Neutrophil (primary cell): ENCODE measurements at regions not wholly inside any gene's neighbourhood (a gene's known extent, or its start where the extent isn't known, plus 50 kb on each side); places are given as distances from the start of the nearest gene placed in this dataset.

Experiments
- H3K27ac ChIP-seq: fragments of 200-600 bp; sonication (generic); 2 replicates; pipeline ENCODE4 v1.5.1; 2016; ENCODE audit warnings: mild to moderate bottlenecking, moderate library complexity
- H3K27me3 ChIP-seq: fragments of 200-600 bp; sonication (generic); 2 replicates; pipeline ENCODE4 v1.6.0; 2016; ENCODE audit warnings: mild to moderate bottlenecking
- H3K36me3 ChIP-seq: fragments of 200-600 bp; sonication (generic); 2 replicates; pipeline ENCODE4 v1.5.1; 2017
- H3K4me1 ChIP-seq, 2 experiments: fragments of 200-600 bp in 1 of 2; sonication (generic) in 1 of 2; 1 replicate in 1 of 2; 2 replicates in 1 of 2; pipeline versions ENCODE4 v1.5.1 to v1.6.1; 2013 to 2016; ENCODE audit warnings: low read depth in 1 of 2, low read length in 1 of 2, mild to moderate bottlenecking in 1 of 2, moderate library complexity in 1 of 2; ENCODE audit not compliant: control insufficient read depth in 1 of 2, insufficient read depth in 1 of 2
- H3K4me3 ChIP-seq, 2 experiments: fragments of 200-600 bp in 1 of 2; sonication (generic) in 1 of 2; 1 replicate in 1 of 2; 2 replicates in 1 of 2; pipeline ENCODE4 v1.5.1; 2013 to 2016; ENCODE audit warnings: low read depth in 1 of 2, low read length in 1 of 2, mild to moderate bottlenecking in 1 of 2, moderate library complexity in 1 of 2
- H3K9me3 ChIP-seq: fragments of 200-600 bp; sonication (generic); 2 replicates; pipeline ENCODE4 v1.5.1; 2016
- CTCF ChIP-seq: fragments of 200-600 bp; sonication (generic); IDR thresholded peaks from 2 replicates; pipeline ENCODE4 v1.5.1; 2016; ENCODE audit warnings: antibody characterized with exemption

GRCh38 chr12:84070292-84070691, 842.3 kb downstream of the SLC6A15 start:
- no peak overlapping the region for H3K4me3 ChIP-seq
- no peaks in the 10 kb centered on the region for H3K27me3 ChIP-seq
- no peaks in the 10 kb centered on the region for H3K4me1 ChIP-seq
- no peak overlapping the region for H3K27ac ChIP-seq
- H3K36me3 ChIP-seq, result no peaks in the 10 kb centered on the region
- H3K9me3 ChIP-seq, result no peaks in the 10 kb centered on the region
- no peak for TF ChIP-seq CTCF

DNA sequence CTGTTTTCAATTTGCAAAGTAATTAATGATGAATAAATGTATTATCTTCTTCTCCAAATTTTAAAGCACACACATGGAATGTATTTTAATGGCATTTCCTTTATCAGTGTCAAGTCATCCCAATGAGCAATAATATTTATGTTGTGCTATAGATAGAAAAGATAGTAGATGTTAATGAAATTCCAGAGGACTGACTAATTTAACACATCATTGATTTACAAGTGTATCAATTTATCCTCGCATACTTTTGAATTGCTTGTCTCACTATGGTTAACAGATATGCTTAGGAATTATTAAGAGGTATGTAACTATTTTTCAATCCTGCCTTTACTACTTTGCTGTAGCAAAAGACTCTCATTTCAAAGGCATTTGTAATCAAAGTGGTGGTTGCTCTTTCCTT, 842.9 kb downstream of the SLC6A15 start:
- no peaks in the 10 kb centered on the region for H3K4me1 ChIP-seq
- no peaks in the 10 kb centered on the region for H3K9me3 ChIP-seq
- H3K27me3 ChIP-seq, result no peaks in the 10 kb centered on the region
- H3K36me3 ChIP-seq, result no peaks in the 10 kb centered on the region
- H3K27ac ChIP-seq, result no peak overlapping the region
- H3K4me3 ChIP-seq, result no peak overlapping the region
- TF ChIP-seq CTCF, result no peak

DNA sequence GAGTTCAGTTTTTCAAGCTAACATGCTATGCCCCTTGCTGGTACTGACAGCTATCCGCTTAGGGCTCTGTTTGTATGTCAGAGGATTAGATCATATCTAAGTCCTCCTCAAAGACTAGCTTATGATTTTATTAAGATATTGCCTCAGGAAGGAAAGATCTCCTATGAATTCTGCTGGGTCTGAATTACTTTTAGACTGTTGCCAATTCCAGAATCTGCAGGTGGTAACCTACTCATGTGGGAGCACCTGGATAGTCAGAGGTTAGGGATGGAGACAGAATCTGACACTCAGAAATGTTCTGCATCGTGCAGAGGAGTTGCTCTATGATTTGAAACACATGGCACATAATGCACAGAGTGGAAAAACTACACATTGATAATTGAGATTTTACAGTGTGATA, 843.4 kb downstream of the SLC6A15 start:
- no peaks in the 10 kb centered on the region for H3K27me3 ChIP-seq
- no peak overlapping the region for H3K4me3 ChIP-seq
- H3K27ac ChIP-seq, result no peak overlapping the region
- H3K9me3 ChIP-seq, result no peaks in the 10 kb centered on the region
- TF ChIP-seq CTCF, result no peak
- H3K4me1 ChIP-seq, result no peaks in the 10 kb centered on the region
- H3K36me3 ChIP-seq, result no peaks in the 10 kb centered on the region

- no peak for TF ChIP-seq CTCF
- no peaks in the 10 kb centered on the region for H3K9me3 ChIP-seq
- no peak overlapping the region for H3K4me3 ChIP-seq
- H3K27me3 ChIP-seq, result no peaks in the 10 kb centered on the region
- H3K4me1 ChIP-seq, result no peaks in the 10 kb centered on the region
- no peak overlapping the region for H3K27ac ChIP-seq
- no peaks in the 10 kb centered on the region for H3K36me3 ChIP-seq
Observed at GRCh38 chr12:84058136-84058535, 854.5 kb downstream of the SLC6A15 start.

- Histone ChIP-seq H3K4me3 (no peak overlapping the region), H3K9me3 (no peaks in the 10 kb centered on the region), H3K36me3 (no peaks in the 10 kb centered on the region), H3K27me3 (no peaks in the 10 kb centered on the region), H3K4me1 (no peaks in the 10 kb centered on the region), H3K27ac (no peak overlapping the region)
- no peak for TF ChIP-seq CTCF
Observed at GRCh38 chr12:84054811-84055210, 857.8 kb downstream of the SLC6A15 start.

DNA sequence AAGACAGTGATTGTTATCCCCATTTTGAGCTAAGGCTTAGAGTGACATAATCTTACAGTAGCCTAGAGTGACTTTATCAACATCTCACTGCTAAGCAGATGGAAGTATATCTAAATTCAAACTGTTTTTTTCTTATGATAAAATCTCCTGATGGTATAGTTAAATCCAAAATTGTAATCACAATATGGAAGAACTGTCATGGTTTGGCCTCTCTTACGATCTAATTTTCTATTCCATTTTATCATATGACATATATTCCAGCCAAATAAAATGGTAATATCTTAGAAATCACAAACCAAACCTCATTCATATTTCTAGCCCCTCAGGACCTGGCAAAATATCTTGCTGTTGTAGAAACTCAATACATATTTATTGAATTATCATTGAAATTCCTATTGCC, 864.7 kb downstream of the SLC6A15 start:
- no peak overlapping the region for H3K27ac ChIP-seq
- no peaks in the 10 kb centered on the region for H3K36me3 ChIP-seq
- no peaks in the 10 kb centered on the region for H3K9me3 ChIP-seq
- TF ChIP-seq CTCF, result no peak
- H3K4me3 ChIP-seq, result no peak overlapping the region
- no peaks in the 10 kb centered on the region for H3K4me1 ChIP-seq
- no peaks in the 10 kb centered on the region for H3K27me3 ChIP-seq
